HG02571 (cell line): ENCODE measurements at regions not wholly inside any gene's neighbourhood (a gene's known extent, or its start where the extent isn't known, plus 50 kb on each side); places are given as distances from the start of the nearest gene placed in this dataset.

Experiments used
- ATAC-seq: cut with Tn5 transposase; IDR thresholded peaks from one replicate; pipeline ENCODE4 v1.9.1; 2021; ENCODE audit warnings: mild to moderate bottlenecking, moderate library complexity; ENCODE audit not compliant: unreplicated experiment

GRCh38 chr9:103900466-103900865 is 193.6 kb upstream of the SMC2 start:
- no peak for ATAC-seq

- ATAC-seq, result no peak
Observed at GRCh38 chr9:103902263-103902662, 191.8 kb upstream of the SMC2 start.

- ATAC-seq, result no peak
Observed at GRCh38 chr9:103904242-103904641, 189.9 kb upstream of the SMC2 start.

- ATAC-seq, result no peak
Observed at GRCh38 chr9:103913899-103914298, 180.2 kb upstream of the SMC2 start.

DNA sequence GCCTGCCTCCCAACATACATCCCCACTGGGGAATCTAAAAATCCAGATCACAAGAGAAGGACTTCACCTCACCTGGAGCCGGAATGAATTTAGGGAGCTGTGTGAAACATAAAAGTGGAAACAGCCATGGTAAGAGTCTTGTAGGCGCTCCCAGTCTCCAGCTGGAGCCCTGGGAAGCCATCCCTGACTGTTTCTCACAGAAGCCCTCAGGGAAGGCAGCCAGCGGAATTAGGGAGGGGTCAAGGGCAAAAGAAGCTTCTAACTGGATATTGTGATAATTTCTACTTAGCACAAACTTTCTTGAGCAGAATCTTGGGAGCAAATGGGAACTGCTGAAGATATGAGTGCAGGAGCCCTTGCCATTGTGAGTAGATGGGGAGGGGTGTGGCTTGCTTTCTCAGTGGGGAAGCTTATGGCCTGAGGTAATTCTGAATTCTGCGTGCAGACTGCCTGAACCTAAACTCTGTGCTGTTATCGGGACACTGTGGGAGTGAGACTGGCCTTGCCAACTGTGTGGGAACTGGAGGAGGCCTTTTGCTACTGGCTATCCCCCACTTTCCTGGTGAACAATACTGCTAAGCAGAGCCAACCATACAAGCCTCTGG is 174.4 kb upstream of the SMC2 start:
- ATAC-seq, result no peak

- no peak for ATAC-seq
Observed at GRCh38 chr9:103928442-103928841, 165.7 kb upstream of the SMC2 start.

GRCh38 chr9:103941104-103941503 is 153.0 kb upstream of the SMC2 start:
- no peak for ATAC-seq

GRCh38 chr9:103942200-103942599 is 151.9 kb upstream of the SMC2 start:
- no peak for ATAC-seq

- ATAC-seq, result no peak
Observed at GRCh38 chr9:103942651-103943050, 151.5 kb upstream of the SMC2 start.

DNA sequence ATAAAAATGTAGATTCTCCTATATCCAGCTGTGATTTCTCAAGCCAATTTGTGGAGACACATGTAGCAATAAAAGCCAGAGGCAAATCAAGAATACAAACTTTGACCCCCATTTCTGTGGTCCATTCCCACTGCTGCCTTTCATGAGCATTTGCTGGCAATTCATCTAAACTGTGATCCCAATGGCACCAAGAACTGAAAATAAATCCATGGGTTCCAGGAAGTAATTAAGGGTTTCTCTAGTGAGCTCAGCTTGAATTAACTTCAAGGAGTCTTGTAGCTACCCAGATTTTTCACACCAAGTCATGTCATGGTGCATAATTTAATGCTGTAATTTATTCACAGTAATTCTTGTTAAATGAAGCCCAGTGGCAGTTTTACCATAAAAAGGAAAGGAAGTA is 145.0 kb upstream of the SMC2 start:
- no peak for ATAC-seq

DNA sequence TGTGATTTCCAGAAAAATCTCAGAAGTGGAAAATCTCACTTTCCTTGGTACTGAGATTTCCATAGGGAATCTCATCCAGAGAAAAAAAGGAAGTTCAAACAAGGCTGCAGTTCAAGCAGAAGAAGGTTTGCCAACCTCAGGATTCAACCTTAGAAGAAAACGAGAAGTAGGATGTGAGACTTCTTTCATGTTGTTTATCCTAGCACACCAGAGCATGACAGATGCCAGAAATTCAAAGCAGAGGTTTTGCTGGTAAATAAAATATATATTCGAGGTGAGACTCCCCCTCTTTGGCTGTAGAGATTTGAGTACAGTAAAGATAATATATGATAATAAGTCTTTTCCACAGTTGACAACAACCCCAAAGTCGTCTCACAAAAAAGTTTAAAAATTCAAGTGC is 116.9 kb upstream of the SMC2 start:
- no peak for ATAC-seq

GRCh38 chr9:103978396-103978795 is 115.7 kb upstream of the SMC2 start:
- no peak for ATAC-seq

GRCh38 chr9:103981912-103982311 is 112.2 kb upstream of the SMC2 start:
- no peak for ATAC-seq

DNA sequence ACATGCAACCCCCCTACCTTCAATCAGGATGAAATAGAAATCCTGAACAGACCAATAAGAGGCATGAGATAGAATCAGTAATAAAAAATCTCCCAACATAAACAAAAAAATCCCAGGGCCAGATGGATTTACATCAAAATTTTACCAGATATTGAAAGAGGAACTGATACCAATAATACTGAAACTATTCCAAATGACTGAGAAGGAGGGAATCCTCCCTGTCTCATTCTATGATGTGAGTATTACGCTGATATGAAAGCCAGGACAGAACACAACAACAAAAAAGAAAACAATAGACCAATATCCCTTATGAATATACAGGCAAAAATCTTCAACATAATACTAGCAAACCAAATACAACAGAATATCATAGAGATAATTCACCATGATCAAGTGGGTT is 109.0 kb upstream of the SMC2 start:
- ATAC-seq, result no peak

DNA sequence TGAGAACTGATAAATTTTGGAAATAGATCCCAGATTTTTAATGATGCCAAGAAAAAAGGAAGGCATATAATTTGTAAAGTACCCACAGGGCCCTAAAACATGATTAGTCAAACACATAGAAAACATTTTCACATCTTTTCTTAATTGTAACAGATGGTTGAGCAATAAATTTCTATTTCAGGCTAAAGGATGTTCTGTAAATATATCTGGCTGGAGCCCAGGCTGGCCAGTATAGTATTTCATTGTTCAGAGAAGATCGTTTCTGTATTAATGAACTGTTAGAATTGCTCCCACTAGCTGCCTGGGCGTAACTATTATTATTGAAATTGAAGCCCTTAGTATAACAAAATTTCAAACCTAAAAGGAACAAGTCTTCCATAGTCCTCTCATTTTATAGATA is 105.3 kb upstream of the SMC2 start:
- no peak for ATAC-seq

- no peak for ATAC-seq
Observed at GRCh38 chr9:103990311-103990710, 103.8 kb upstream of the SMC2 start.

DNA sequence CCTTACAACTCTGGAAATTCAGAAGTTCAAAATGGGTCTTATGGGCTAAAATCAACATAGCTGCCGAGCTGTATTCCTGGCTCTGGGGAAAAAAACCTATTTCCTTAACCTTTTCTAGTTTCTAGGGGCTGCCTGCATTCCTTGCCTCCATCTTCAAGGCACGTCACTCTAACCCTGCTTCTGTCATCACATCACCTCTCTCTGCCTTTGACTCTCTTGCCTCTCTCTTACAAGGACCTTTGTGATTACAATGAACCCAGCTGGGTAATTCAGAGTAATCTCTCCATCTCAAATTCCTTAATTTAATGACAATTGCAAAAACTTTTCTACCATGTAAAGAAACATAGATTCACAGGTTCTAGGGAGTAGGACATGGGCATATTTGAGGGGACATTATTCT is 103.1 kb upstream of the SMC2 start:
- ATAC-seq, result no peak

DNA sequence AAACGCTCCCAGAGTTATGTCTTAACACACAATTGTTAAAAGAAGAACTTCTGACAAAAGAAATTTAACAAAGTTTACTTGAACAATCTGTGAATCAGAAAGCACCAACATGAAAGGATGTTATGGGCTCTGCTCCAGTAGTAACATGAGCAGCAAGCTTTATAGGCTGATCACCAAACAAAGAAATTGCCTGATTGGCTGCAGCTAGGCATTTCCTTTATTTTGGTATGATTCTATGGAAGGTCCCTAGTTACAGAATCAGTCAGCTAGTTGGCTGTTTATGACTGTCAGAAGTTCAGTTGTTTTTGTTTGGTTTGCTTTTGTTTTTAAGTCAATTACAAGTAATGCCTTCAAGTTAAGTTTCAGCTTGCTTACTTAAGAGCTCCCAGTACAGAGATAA is 102.4 kb upstream of the SMC2 start:
- ATAC-seq, result peak; percentile 76

GRCh38 chr9:103992938-103993579 is 101.0 kb upstream of the SMC2 start:
- no peak for ATAC-seq

DNA sequence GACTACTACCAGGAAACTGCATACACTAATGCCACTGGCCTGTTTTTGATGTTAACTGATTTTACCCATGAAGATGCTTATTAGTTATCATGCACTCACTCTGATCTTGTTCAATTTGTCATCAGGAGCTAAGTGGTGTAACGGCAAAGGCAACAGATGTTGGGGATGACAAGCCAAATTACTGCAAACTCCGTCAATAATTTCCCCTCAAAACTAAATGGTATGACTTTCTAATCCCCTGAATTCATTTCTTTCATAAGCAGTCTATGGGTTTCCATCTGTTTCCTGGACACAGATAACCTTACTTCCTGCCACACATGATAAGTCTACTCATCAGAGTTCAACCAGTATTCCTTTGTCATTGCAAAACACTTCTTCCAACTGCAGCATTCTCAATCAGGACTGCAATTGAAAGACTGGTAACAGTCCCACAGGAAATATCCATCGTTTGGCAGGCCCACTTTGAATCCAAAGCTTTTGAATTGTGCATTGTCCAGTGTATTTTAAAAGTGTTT is 96.2 kb upstream of the SMC2 start:
- ATAC-seq, result no peak

DNA sequence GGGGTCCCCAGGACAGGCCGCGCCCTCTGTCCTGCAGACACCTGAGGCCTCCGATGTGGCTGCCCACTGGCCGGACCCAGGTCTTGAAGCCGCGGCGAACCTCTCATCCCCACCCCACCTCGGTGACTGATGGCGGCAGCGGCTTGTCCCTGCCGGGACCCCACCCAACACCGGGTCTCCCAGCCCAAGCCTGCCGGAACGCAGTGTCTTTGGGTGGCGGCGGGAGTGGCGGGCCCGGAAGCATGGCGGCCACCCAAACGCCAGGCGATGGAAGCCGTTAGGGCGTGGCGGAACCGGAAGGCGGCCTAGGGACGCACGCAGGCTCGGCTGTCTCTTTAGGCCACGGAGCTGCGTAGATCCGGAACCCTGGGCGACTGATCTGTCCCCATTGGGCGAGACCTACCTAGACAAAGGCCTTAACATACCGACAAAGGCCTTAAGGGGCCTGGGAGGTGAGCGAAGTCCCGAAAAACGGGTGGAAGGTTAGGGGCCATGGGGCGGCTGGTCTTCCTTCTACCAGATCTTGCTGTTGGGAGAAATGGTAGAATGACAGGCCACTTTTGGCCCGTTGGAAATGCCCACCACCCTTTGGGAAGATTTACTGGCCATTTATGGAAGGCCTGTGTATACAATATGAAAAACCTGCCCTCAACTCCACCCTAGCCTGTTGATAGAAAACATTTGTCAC is 94.6 kb upstream of the SMC2 start:
- no peak for ATAC-seq

- ATAC-seq, result no peak
Observed at GRCh38 chr9:104009826-104010225, 84.3 kb upstream of the SMC2 start.
